H1 (cell line): ENCODE measurements at regions not wholly inside any gene's neighbourhood (a gene's known extent, or its start where the extent isn't known, plus 50 kb on each side); places are given as distances from the start of the nearest gene placed in this dataset.

Experiments used
- CTCF ChIA-PET: fragments of 300-600 bp; sonication (Branson Sonifier 250); formaldehyde crosslinking; loops from one replicate; lab custom pipeline; 2021; ENCODE audit not compliant: partially characterized antibody; lab: Charles Lee
- POLR2A ChIA-PET: fragments of 300-600 bp; sonication (Branson Sonifier 250); formaldehyde crosslinking; loops from one replicate; lab custom pipeline; 2021; ENCODE audit warnings: inconsistent platforms; ENCODE audit not compliant: partially characterized antibody; lab: Charles Lee
- DNase-seq, 2 experiments: peaks; one replicate each; pipeline versions ENCODE4 v3.0.0 to v3.0.0-alpha.2; 2010 to 2022; ENCODE audit warnings: low spot score in 2 of 2, low read depth in 1 of 2, mixed read lengths in 1 of 2
- FAIRE-seq: peaks from 2 replicates; lab custom pipeline; 2011; peaks lifted over from hg19 to GRCh38; lab: Jason Lieb, UNC
- H2AFZ ChIP-seq: 2 replicates; pipeline ENCODE4 v1.8.1; 2012; ENCODE audit warnings: low read length, inconsistent platforms
- H2AK5ac ChIP-seq: 2 replicates; pipeline ENCODE4 v1.6.1; 2013; ENCODE audit warnings: low read depth, low read length
- H2BK120ac ChIP-seq: replicated peaks from 2 replicates; pipeline ENCODE3; 2013; ENCODE audit warnings: low read depth, low read length, inconsistent platforms
- H2BK12ac ChIP-seq: 2 replicates; pipeline ENCODE4 v1.6.1; 2013; ENCODE audit warnings: low read depth, low read length
- H2BK15ac ChIP-seq: 2 replicates; pipeline ENCODE4 v1.6.1; 2013; ENCODE audit warnings: low read length
- H2BK20ac ChIP-seq: 2 replicates; pipeline ENCODE4 v1.6.1; 2013; ENCODE audit warnings: low read length
- H2BK5ac ChIP-seq: 2 replicates; pipeline ENCODE4 v1.6.1; 2013; ENCODE audit warnings: low read depth, low read length
- H3K14ac ChIP-seq: 2 replicates; pipeline ENCODE4 v1.6.1; 2013; ENCODE audit warnings: inconsistent platforms; ENCODE audit not compliant: insufficient read length
- H3K18ac ChIP-seq: 2 replicates; pipeline ENCODE4 v1.6.1; 2013; ENCODE audit warnings: low read length; ENCODE audit errors: extremely low read depth
- H3K23ac ChIP-seq: 2 replicates; pipeline ENCODE4 v1.6.1; 2013; ENCODE audit warnings: inconsistent platforms; ENCODE audit not compliant: insufficient read length
- H3K23me2 ChIP-seq: 2 replicates; pipeline ENCODE4 v1.6.1; 2013; ENCODE audit warnings: low read depth, low read length
- H3K27ac ChIP-seq: 2 replicates; pipeline ENCODE4 v1.6.1; 2011; ENCODE audit warnings: low read depth, low read length, inconsistent platforms
- H3K27me3 ChIP-seq, 4 experiments: replicated peaks in 1 of 4; 1 replicate in 1 of 4; 2 replicates in 3 of 4; pipeline versions ENCODE4 v1.6.1 to v1.8.1; 2011 to 2013; ENCODE audit warnings: low read length in 3 of 4, mild to moderate bottlenecking in 3 of 4, inconsistent platforms in 2 of 4, mixed read lengths in 2 of 4, moderate library complexity in 1 of 4; ENCODE audit not compliant: control insufficient read depth in 3 of 4, insufficient read depth in 3 of 4; ENCODE audit errors: extremely low read depth in 1 of 4
- H3K36me3 ChIP-seq, 4 experiments: 2 replicates each; pipeline versions ENCODE4 v1.6.1 to v1.8.1; 2011 to 2013; ENCODE audit warnings: mild to moderate bottlenecking in 4 of 4, low read length in 3 of 4, moderate library complexity in 2 of 4, control low read depth in 1 of 4, inconsistent platforms in 1 of 4; ENCODE audit not compliant: insufficient read depth in 4 of 4, control insufficient read depth in 2 of 4
- H3K4ac ChIP-seq: replicated peaks from 2 replicates; pipeline ENCODE3; 2013; ENCODE audit warnings: low read length, low read depth, mixed read lengths, inconsistent platforms; ENCODE audit not compliant: insufficient read length
- H3K4me1 ChIP-seq, 4 experiments: replicated peaks in 1 of 4; 1 replicate in 1 of 4; 2 replicates in 3 of 4; pipeline versions ENCODE4 v1.6.1 to v1.8.1; 2011 to 2013; ENCODE audit warnings: low read length in 3 of 4, inconsistent platforms in 2 of 4, mixed read lengths in 1 of 4; ENCODE audit not compliant: insufficient read depth in 4 of 4, control insufficient read depth in 3 of 4
- H3K4me2 ChIP-seq, 2 experiments: 2 replicates each; pipeline versions ENCODE4 v1.6.1 to v1.8.1; 2011 to 2013; ENCODE audit warnings: low read depth in 2 of 2, low read length in 2 of 2, control low read depth in 1 of 2, inconsistent platforms in 1 of 2, mild to moderate bottlenecking in 1 of 2; ENCODE audit not compliant: insufficient read depth in 1 of 2
- H3K4me3 ChIP-seq, 4 experiments: fragments of 200-600, 300-600 bp in 1 of 4; sonication (generic), shearing (Covaris generic), sonication (Bioruptor Twin) in 1 of 4; 2 replicates each; pipeline versions ENCODE4 v1.5.1 to v1.8.1; 2011 to 2016; ENCODE audit warnings: low read length in 4 of 4, low read depth in 3 of 4, control low read depth in 2 of 4, inconsistent platforms in 2 of 4, mild to moderate bottlenecking in 2 of 4, mixed read lengths in 1 of 4, moderate library complexity in 1 of 4; ENCODE audit not compliant: insufficient read depth in 2 of 4; ENCODE audit errors: extremely low read depth in 1 of 4
- H3K56ac ChIP-seq: replicated peaks from 2 replicates; pipeline ENCODE3; 2013; ENCODE audit warnings: low read depth, mild to moderate bottlenecking, mixed read lengths, low read length, inconsistent platforms; ENCODE audit not compliant: insufficient read length
- H3K79me1 ChIP-seq: 2 replicates; pipeline ENCODE4 v1.6.1; 2013; ENCODE audit warnings: low read depth, low read length, control low read depth
- H3K79me2 ChIP-seq, 2 experiments: 2 replicates each; pipeline versions ENCODE4 v1.6.1 to v1.8.1; 2012 to 2013; ENCODE audit warnings: low read length in 2 of 2, mild to moderate bottlenecking in 2 of 2, inconsistent platforms in 1 of 2; ENCODE audit not compliant: insufficient read depth in 2 of 2, control insufficient read depth in 1 of 2
- H3K9ac ChIP-seq, 4 experiments: replicated peaks in 1 of 4; 1 replicate in 1 of 4; 2 replicates in 3 of 4; pipeline versions ENCODE4 v1.6.1 to v1.8.1; 2011 to 2013; ENCODE audit warnings: low read depth in 3 of 4, low read length in 3 of 4, control low read depth in 2 of 4, mild to moderate bottlenecking in 2 of 4, moderate library complexity in 2 of 4, inconsistent platforms in 1 of 4; ENCODE audit errors: extremely low read depth in 1 of 4
- H3K9me3 ChIP-seq, 2 experiments: 2 replicates each; pipeline versions ENCODE4 v1.6.1 to v1.8.1; 2012 to 2013; ENCODE audit warnings: mild to moderate bottlenecking in 2 of 2, moderate library complexity in 2 of 2, control low read depth in 1 of 2, inconsistent platforms in 1 of 2, low read depth in 1 of 2, low read length in 1 of 2, mixed read lengths in 1 of 2; ENCODE audit not compliant: insufficient read depth in 2 of 2
- H4K20me1 ChIP-seq, 2 experiments: replicated peaks in 1 of 2; 2 replicates each; pipeline versions ENCODE3 to v1.8.1; 2011 to 2013; ENCODE audit warnings: inconsistent platforms in 2 of 2, low read length in 2 of 2, mild to moderate bottlenecking in 1 of 2; ENCODE audit not compliant: insufficient read depth in 2 of 2, control insufficient read depth in 1 of 2
- H4K5ac ChIP-seq: 2 replicates; pipeline ENCODE4 v1.6.1; 2013; ENCODE audit warnings: low read length, low read depth, mixed read lengths, inconsistent platforms; ENCODE audit not compliant: insufficient read length
- H4K8ac ChIP-seq: 2 replicates; pipeline ENCODE4 v1.8.0; 2013; ENCODE audit warnings: mild to moderate bottlenecking, moderate library complexity, low read length, inconsistent platforms; ENCODE audit not compliant: insufficient read depth; ENCODE audit errors: extremely low read depth
- H4K91ac ChIP-seq: replicated peaks from 2 replicates; pipeline ENCODE3; 2013; ENCODE audit warnings: low read length, mixed read lengths, inconsistent platforms; ENCODE audit not compliant: insufficient read length
- CTCF ChIP-seq, 3 experiments: IDR thresholded peaks; 1 replicate in 2 of 3; 2 replicates in 1 of 3; pipeline versions ENCODE4 v1.5.1 to v1.6.1; 2011; ENCODE audit warnings: low read length in 3 of 3, mild to moderate bottlenecking in 3 of 3, inconsistent platforms in 2 of 3, low read depth in 1 of 3, moderate library complexity in 1 of 3; ENCODE audit not compliant: insufficient read depth in 1 of 3; ENCODE audit errors: control extremely low read depth in 1 of 3
- RAD21 ChIP-seq, 2 experiments: IDR thresholded peaks in 1 of 2; conservative IDR thresholded peaks in 1 of 2; 2 replicates each; pipeline ENCODE4 v1.6.1; 2011; ENCODE audit warnings: low read depth in 2 of 2, low read length in 2 of 2, improper control_type of control experiment in 1 of 2, inconsistent platforms in 1 of 2, mild to moderate bottlenecking in 1 of 2, moderate library complexity in 1 of 2
- WGBS, 2 experiments: shearing (Covaris generic) in 1 of 2; methylation state at CpG; one replicate each; pipeline versions ENCODE4 v1.1.6 to v1.1.7; 2013 to 2015; ENCODE audit warnings: low lambda C conversion rate in 2 of 2, mixed read lengths in 2 of 2, inconsistent platforms in 1 of 2, low coverage in 1 of 2, missing lambda C conversion rate in 1 of 2; ENCODE audit not compliant: insufficient replicate concordance in 2 of 2, insufficient coverage in 1 of 2, insufficient read length in 1 of 2; ENCODE audit errors: extremely low coverage in 1 of 2, missing lambda C conversion rate in 1 of 2; 5-methylcytosine and 5-hydroxymethylcytosine counted together

- Histone ChIP-seq H3K14ac (no peak overlapping the region), H3K9ac (no peak overlapping the region), H3K79me1 (no peaks in the 10 kb centered on the region), H3K23ac (no peak overlapping the region), H2BK20ac (no peak overlapping the region), H2AK5ac (no peak overlapping the region), H3K27ac (no peak overlapping the region), H3K79me2 (no peaks in the 10 kb centered on the region), H2BK120ac (no peak overlapping the region), H2BK15ac (no peak overlapping the region), H3K9me3 (no peaks in the 10 kb centered on the region), H3K56ac (no peak overlapping the region), H3K18ac (no peak overlapping the region), H4K91ac (no peak overlapping the region), H2BK5ac (no peak overlapping the region), H3K4me1 (no peaks in the 10 kb centered on the region), H3K23me2 (no peaks in the 10 kb centered on the region), H2AFZ (no peak overlapping the region), H3K4me2 (no peak overlapping the region), H4K20me1 (no peaks in the 10 kb centered on the region), H3K4me3 (no peak overlapping the region), H3K4ac (no peak overlapping the region), H4K5ac (no peak overlapping the region), H2BK12ac (no peak overlapping the region), H3K27me3 (no peaks in the 10 kb centered on the region), H4K8ac (no peak overlapping the region), H3K36me3 (no peaks in the 10 kb centered on the region)
- no peak for DNase-seq
- no peak for FAIRE-seq
- CTCF ChIA-PET = interaction anchor here (0.8 to 2.1 kb wide), 17 partner anchors 10 to 358 kb away, joined by 3 to 12 read pairs (median 4); no protein-coding TSS in a partner anchor
- POLR2A ChIA-PET = no interaction called here
- 70% methylated on average over 3 of the region's 3 CpGs; no CpG with 5 or more reads in 1 of the 2 experiments for WGBS, 2 experiments
- TF ChIP-seq RAD21 (IDR thresholded peaks at IDR 0.05 in 1 of 2, conservative IDR thresholded peaks at IDR 0.05 in 1 of 2; ENCODE audit: low read depth in 2 of 2, low read length in 2 of 2) (peak; percentile 54 to 68), CTCF (IDR thresholded peaks at IDR 0.05; ENCODE audit: control extremely low read depth in 1 of 3, insufficient read depth in 1 of 3, low read depth in 1 of 3, low read length in 3 of 3) (peak in 2 of 3 experiments; percentile 31 to 43; a peak in 2 of 4 replicates)
Measured at GRCh38 chr4:10192331-10192730, 75.7 kb upstream of the WDR1 start.
